CD14-positive monocyte (primary cell): ENCODE measurements at regions not wholly inside any gene's neighbourhood (a gene's known extent, or its start where the extent isn't known, plus 50 kb on each side); places are given as distances from the start of the nearest gene placed in this dataset.
A peak's percentile ranks its signal among the peaks of the same experiment; 100 is the strongest.

Experiments used
- DNase-seq, 3 donors: peaks; one replicate each; pipeline ENCODE4 v3.0.0-alpha.2; 2011 to 2022
- H2AFZ ChIP-seq: 2 replicates; pipeline ENCODE4 v1.6.0; 2012; ENCODE audit warnings: mild to moderate bottlenecking, low read depth, low read length, inconsistent platforms; ENCODE audit not compliant: insufficient read depth, poor library complexity, severe bottlenecking
- H3K27ac ChIP-seq, 2 donors: 1 replicate in 1 of 2; 2 replicates in 1 of 2; pipeline ENCODE4 v1.5.1; 2012 to 2013; ENCODE audit warnings: low read length in 2 of 2, control low read depth in 1 of 2, inconsistent platforms in 1 of 2, low read depth in 1 of 2, mild to moderate bottlenecking in 1 of 2
- H3K27me3 ChIP-seq, 2 donors: one replicate each; pipeline versions ENCODE4 v1.6.0 to v1.6.1; 2011 to 2013; ENCODE audit warnings: low read length in 2 of 2; ENCODE audit not compliant: control insufficient read depth in 2 of 2, insufficient read depth in 2 of 2
- H3K36me3 ChIP-seq, 2 donors: replicated peaks in 1 of 2; 1 replicate in 1 of 2; 2 replicates in 1 of 2; pipeline versions ENCODE4 v1.5.1 to v1.6.1; 2012 to 2013; ENCODE audit warnings: low read length in 2 of 2, control low read depth in 1 of 2, inconsistent platforms in 1 of 2, mild to moderate bottlenecking in 1 of 2; ENCODE audit not compliant: insufficient read depth in 2 of 2, control insufficient read depth in 1 of 2
- H3K4me1 ChIP-seq, 2 donors: 1 replicate in 1 of 2; 2 replicates in 1 of 2; pipeline versions ENCODE4 v1.5.1 to v1.6.1; 2012 to 2013; ENCODE audit warnings: low read length in 2 of 2, control low read depth in 1 of 2, inconsistent platforms in 1 of 2, mild to moderate bottlenecking in 1 of 2, moderate library complexity in 1 of 2; ENCODE audit not compliant: insufficient read depth in 2 of 2, control insufficient read depth in 1 of 2
- H3K4me2 ChIP-seq: replicated peaks from 2 replicates; pipeline ENCODE3; 2012; ENCODE audit warnings: low read length, moderate library complexity, mild to moderate bottlenecking; ENCODE audit not compliant: poor library complexity, severe bottlenecking; ENCODE audit errors: extremely low read depth
- H3K4me3 ChIP-seq, 3 experiments: fragments of 200-600 bp in 1 of 3; sonication (generic) in 1 of 3; replicated peaks in 1 of 3; 1 replicate in 2 of 3; 2 replicates in 1 of 3; pipeline ENCODE4 v1.5.1; 2011 to 2013; ENCODE audit warnings: low read length in 3 of 3, mild to moderate bottlenecking in 3 of 3, control low read depth in 2 of 3, low read depth in 2 of 3, inconsistent platforms in 1 of 3, moderate library complexity in 1 of 3
- H3K79me2 ChIP-seq: 2 replicates; pipeline ENCODE4 v1.6.0; 2012; ENCODE audit warnings: mild to moderate bottlenecking, control low read depth, inconsistent platforms, low read length, moderate library complexity; ENCODE audit not compliant: insufficient read depth
- H3K9ac ChIP-seq: 2 replicates; pipeline ENCODE4 v1.6.0; 2017; ENCODE audit warnings: low read length, mild to moderate bottlenecking; ENCODE audit not compliant: insufficient read depth, poor library complexity, severe bottlenecking
- H3K9me3 ChIP-seq, 2 donors: replicated peaks in 1 of 2; 1 replicate in 1 of 2; 2 replicates in 1 of 2; pipeline versions ENCODE4 v1.5.1 to v1.6.1; 2012 to 2013; ENCODE audit warnings: low read length in 2 of 2, control low read depth in 1 of 2; ENCODE audit not compliant: control insufficient read depth in 1 of 2, insufficient read depth in 1 of 2
- H4K20me1 ChIP-seq: 2 replicates; pipeline ENCODE4 v1.6.0; 2012; ENCODE audit warnings: mild to moderate bottlenecking, low read length, control low read depth, moderate library complexity; ENCODE audit not compliant: insufficient read depth
- H3K27ac Mint-ChIP-seq, 7 donors: one replicate each; pipeline ENCODE4 v1.8.0; 2020; ENCODE audit warnings: mild to moderate bottlenecking in 7 of 7, mixed read lengths in 7 of 7, moderate library complexity in 6 of 7, inconsistent platforms in 2 of 7
- H3K27me3 Mint-ChIP-seq, 3 donors: one replicate each; pipeline ENCODE4 v1.8.0; 2021 to 2022; ENCODE audit warnings: low read depth in 3 of 3, mild to moderate bottlenecking in 3 of 3, mixed read lengths in 3 of 3, moderate library complexity in 3 of 3, inconsistent platforms in 1 of 3
- H3K36me3 Mint-ChIP-seq, 2 donors: one replicate each; pipeline ENCODE4 v1.8.0; 2020; ENCODE audit warnings: mixed read lengths in 2 of 2, inconsistent platforms in 1 of 2, mild to moderate bottlenecking in 1 of 2
- H3K4me1 Mint-ChIP-seq: one replicate; pipeline ENCODE4 v1.8.0; 2020; ENCODE audit warnings: mild to moderate bottlenecking, mixed read lengths
- H3K4me3 Mint-ChIP-seq, 2 donors: one replicate each; pipeline ENCODE4 v1.8.0; 2020; ENCODE audit warnings: mild to moderate bottlenecking in 2 of 2, mixed read lengths in 2 of 2, moderate library complexity in 1 of 2
- H3K9me3 Mint-ChIP-seq, 7 donors: one replicate each; pipeline ENCODE4 v1.8.0; 2020 to 2022; ENCODE audit warnings: mixed read lengths in 7 of 7, mild to moderate bottlenecking in 6 of 7, moderate library complexity in 6 of 7, inconsistent platforms in 2 of 7
- WGBS: methylation state at CpG from one replicate; pipeline ENCODE4 v1.1.5; 2013; ENCODE audit warnings: missing lambda C conversion rate; ENCODE audit not compliant: insufficient coverage; 5-methylcytosine and 5-hydroxymethylcytosine counted together
- intact Hi-C, 2 donors: fragments of 100-400 bp; cut with micrococcal nuclease; formaldehyde crosslinking; loops; one replicate each; pipeline versions ENCODE4 v1.15.0 to v1.15.1; 2023
- TF ChIP-seq, protein P1 (sequence below): fragments of 200-600 bp; IDR thresholded peaks from one replicate; pipeline ENCODE4 v1.8.0; 2022; ENCODE audit warnings: antibody characterized with exemption, mild to moderate bottlenecking

DNA sequence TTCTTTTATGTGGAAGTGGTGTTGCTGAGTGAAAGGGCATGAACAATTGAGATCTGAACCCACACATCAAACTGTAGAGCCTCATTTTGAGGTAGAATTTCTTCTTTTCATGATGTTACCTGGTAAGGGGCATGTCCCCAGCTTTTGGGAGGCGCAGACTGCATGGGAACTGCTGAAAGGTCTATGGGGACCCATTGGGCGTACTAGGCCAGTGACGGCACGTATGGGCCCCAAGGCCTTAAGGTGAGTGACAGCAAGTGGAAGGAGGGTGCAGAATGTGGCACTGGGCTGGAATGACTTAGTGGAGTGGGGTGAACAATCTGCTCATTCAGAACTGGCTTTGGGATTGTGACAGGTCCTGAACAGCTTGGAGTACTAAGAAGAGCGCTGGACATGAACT is 123.6 kb upstream of the RGMA start:
- intact Hi-C loops, result no loop called here
- Histone ChIP-seq H4K20me1 (no peaks in the 10 kb centered on the region), H3K4me3 (no peak overlapping the region), H2AFZ (no peak overlapping the region), H3K9me3 (no peaks in the 10 kb centered on the region), H3K4me1 (no peaks in the 10 kb centered on the region), H3K4me2 (no peak overlapping the region), H3K79me2 (no peaks in the 10 kb centered on the region), H3K36me3 (no peaks in the 10 kb centered on the region), H3K27ac (no peak overlapping the region), H3K27me3 (no peaks in the 10 kb centered on the region), H3K9ac (no peak overlapping the region)
- H3K4me1 Mint-ChIP-seq, result no peaks in the 10 kb centered on the region
- peaks cover 0 to 4% (median 0%) of the 10 kb centered on the region in 7 donors for H3K9me3 Mint-ChIP-seq
- no peak overlapping the region for H3K27ac Mint-ChIP-seq
- 98% methylated on average over 4 of the region's 5 CpGs for WGBS
- H3K4me3 Mint-ChIP-seq, result peak overlapping the region in 1 of 2 donors; percentile 48
- DNase-seq, result no peak
- TF ChIP-seq, protein P1, sequence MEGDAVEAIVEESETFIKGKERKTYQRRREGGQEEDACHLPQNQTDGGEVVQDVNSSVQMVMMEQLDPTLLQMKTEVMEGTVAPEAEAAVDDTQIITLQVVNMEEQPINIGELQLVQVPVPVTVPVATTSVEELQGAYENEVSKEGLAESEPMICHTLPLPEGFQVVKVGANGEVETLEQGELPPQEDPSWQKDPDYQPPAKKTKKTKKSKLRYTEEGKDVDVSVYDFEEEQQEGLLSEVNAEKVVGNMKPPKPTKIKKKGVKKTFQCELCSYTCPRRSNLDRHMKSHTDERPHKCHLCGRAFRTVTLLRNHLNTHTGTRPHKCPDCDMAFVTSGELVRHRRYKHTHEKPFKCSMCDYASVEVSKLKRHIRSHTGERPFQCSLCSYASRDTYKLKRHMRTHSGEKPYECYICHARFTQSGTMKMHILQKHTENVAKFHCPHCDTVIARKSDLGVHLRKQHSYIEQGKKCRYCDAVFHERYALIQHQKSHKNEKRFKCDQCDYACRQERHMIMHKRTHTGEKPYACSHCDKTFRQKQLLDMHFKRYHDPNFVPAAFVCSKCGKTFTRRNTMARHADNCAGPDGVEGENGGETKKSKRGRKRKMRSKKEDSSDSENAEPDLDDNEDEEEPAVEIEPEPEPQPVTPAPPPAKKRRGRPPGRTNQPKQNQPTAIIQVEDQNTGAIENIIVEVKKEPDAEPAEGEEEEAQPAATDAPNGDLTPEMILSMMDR, result no peak
- H3K36me3 Mint-ChIP-seq, result no peaks in the 10 kb centered on the region
- peaks cover 1 to 18% (median 4%) of the 10 kb centered on the region in 3 donors for H3K27me3 Mint-ChIP-seq

DNA sequence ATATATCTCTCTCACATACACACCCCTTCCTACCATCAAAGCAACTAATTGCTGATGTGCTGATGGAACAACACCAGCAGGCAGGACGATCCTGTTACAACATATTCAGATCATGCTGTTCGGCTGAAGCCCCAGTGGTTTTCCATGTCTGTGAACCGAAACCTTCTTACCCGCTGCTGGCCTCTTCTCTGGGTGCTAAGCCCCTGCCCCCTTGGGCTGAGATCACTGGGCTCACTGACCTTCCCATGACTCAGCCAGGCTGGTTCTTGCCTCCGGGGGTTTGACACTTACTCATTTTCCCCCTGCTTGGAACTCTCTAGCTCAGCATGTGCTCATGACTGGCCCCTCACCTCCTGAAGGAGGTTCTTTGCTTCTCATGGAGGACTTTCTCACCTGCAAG is 122.0 kb upstream of the RGMA start:
- no peaks in the 10 kb centered on the region for H3K27me3 ChIP-seq
- no peak overlapping the region for H3K27ac ChIP-seq
- peaks cover 4 to 10% (median 6%) of the 10 kb centered on the region in 3 donors for H3K27me3 Mint-ChIP-seq
- no peaks in the 10 kb centered on the region for H3K36me3 ChIP-seq
- WGBS, result 92% methylated on average over 4 of the region's 5 CpGs
- H3K4me1 Mint-ChIP-seq, result no peaks in the 10 kb centered on the region
- H3K9me3 Mint-ChIP-seq, result peaks cover 0 to 4% (median 2%) of the 10 kb centered on the region in 7 donors
- no peaks in the 10 kb centered on the region for H4K20me1 ChIP-seq
- no peaks in the 10 kb centered on the region for H3K36me3 Mint-ChIP-seq
- no peak overlapping the region for H3K4me3 Mint-ChIP-seq
- H3K79me2 ChIP-seq, result no peaks in the 10 kb centered on the region
- H3K9ac ChIP-seq, result no peak overlapping the region
- H3K27ac Mint-ChIP-seq, result no peak overlapping the region
- no peak overlapping the region for H3K4me3 ChIP-seq
- TF ChIP-seq, protein P1, result no peak
- DNase-seq, result no peak
- H3K4me2 ChIP-seq, result no peak overlapping the region
- no peak overlapping the region for H2AFZ ChIP-seq
- intact Hi-C loops, result no loop called here
- H3K9me3 ChIP-seq, result no peaks in the 10 kb centered on the region
- H3K4me1 ChIP-seq, result no peaks in the 10 kb centered on the region
